A549 (cell line): ENCODE measurements at regions not wholly inside any gene's neighbourhood (a gene's known extent, or its start where the extent isn't known, plus 50 kb on each side); places are given as distances from the start of the nearest gene placed in this dataset.

Experiments
- ATAC-seq, 2 experiments: fragments of 200-7000 bp in 1 of 2; fragments of >200 bp in 1 of 2; cut with Nextera tagmentation in 1 of 2; cut with Tn5 transposase in 1 of 2; 3 replicates each; pipeline versions ENCODE4 v1.8.0 to v1.9.1; 2018 to 2020; ENCODE audit warnings: mild to moderate bottlenecking in 1 of 2, moderate library complexity in 1 of 2
- CTCF ChIA-PET: fragments of 300-600 bp; sonication (Branson Sonifier 250); formaldehyde crosslinking; extraction: SDS; loops from one replicate; lab custom pipeline; 2021; ENCODE audit warnings: antibody characterized with exemption, inconsistent platforms; lab: Yijun Ruan, JAX
- POLR2A ChIA-PET: fragments of 350-600 bp; formaldehyde crosslinking; extraction: SDS; loops from one replicate; lab custom pipeline; 2021; ENCODE audit warnings: antibody characterized with exemption, inconsistent platforms; lab: Yijun Ruan, JAX
- DNase-seq, 2 experiments: peaks; one replicate each; pipeline versions ENCODE4 v3.0.0 to v3.0.0-alpha.2; 2011 to 2016; ENCODE audit warnings: low read depth in 1 of 2, low spot score in 1 of 2
- FAIRE-seq: peaks from 2 replicates; lab custom pipeline; 2011; peaks lifted over from hg19 to GRCh38; lab: Jason Lieb, UNC
- H3K27ac ChIP-seq, 2 experiments: fragments of >200 bp; sonication (Bioruptor Twin); formaldehyde crosslinking; 3 replicates each; pipeline ENCODE4 v1.5.1; 2016 to 2017
- H3K4me1 ChIP-seq: fragments of >200 bp; sonication (Bioruptor Twin); formaldehyde crosslinking; 3 replicates; pipeline ENCODE4 v1.6.1; 2016
- H3K4me2 ChIP-seq: fragments of >200 bp; sonication (Bioruptor Twin); formaldehyde crosslinking; 3 replicates; pipeline ENCODE4 v1.6.1; 2016
- H3K4me3 ChIP-seq: fragments of >200 bp; sonication (Bioruptor Twin); formaldehyde crosslinking; 3 replicates; pipeline ENCODE4 v1.5.1; 2016
- H3K9me3 ChIP-seq: fragments of >200 bp; sonication (Bioruptor Twin); formaldehyde crosslinking; 3 replicates; pipeline ENCODE4 v1.6.1; 2016
- ATOH8 ChIP-seq: fragments of 250-450 bp; sonication (Bioruptor Pico); IDR thresholded peaks from 2 replicates; pipeline ENCODE4 v1.5.0; 2020; ENCODE audit warnings: low read depth, mild to moderate bottlenecking, moderate library complexity
- BHLHE40 ChIP-seq: IDR thresholded peaks from 2 replicates; pipeline ENCODE4 v1.6.1; 2012; ENCODE audit warnings: low read depth, low read length, inconsistent platforms
- FOSB ChIP-seq: fragments of 250-450 bp; sonication (Bioruptor Pico); IDR thresholded peaks from 2 replicates; pipeline ENCODE4 v1.5.0; 2020; ENCODE audit warnings: mild to moderate bottlenecking, moderate library complexity
- JUN ChIP-seq, 2 experiments: fragments of >200 bp; sonication (Bioruptor Twin); formaldehyde crosslinking; IDR thresholded peaks; 2 replicates in 1 of 2; 3 replicates in 1 of 2; pipeline ENCODE4 v1.6.1; 2016 to 2017
- MYC ChIP-seq: IDR thresholded peaks from 2 replicates; pipeline ENCODE4 v1.6.1; 2012; ENCODE audit warnings: mild to moderate bottlenecking, inconsistent platforms, low read length, improper control_type of control experiment, borderline replicate concordance
- NFE2L2 ChIP-seq: fragments of 150-350 bp; conservative IDR thresholded peaks from 2 replicates; pipeline ENCODE4 v1.6.1; 2014; ENCODE audit warnings: low read length
- PBX3 ChIP-seq: IDR thresholded peaks from 2 replicates; pipeline ENCODE4 v1.6.1; 2012
- PHF8 ChIP-seq: fragments of 200-600 bp; sonication (generic); IDR thresholded peaks from 2 replicates; pipeline ENCODE4 v1.6.1; 2016; ENCODE audit warnings: low read depth, mild to moderate bottlenecking, antibody characterized with exemption, moderate library complexity, borderline replicate concordance
- POLR2A ChIP-seq: IDR thresholded peaks from 2 replicates; pipeline ENCODE4 v1.6.1; 2012; ENCODE audit warnings: mild to moderate bottlenecking, low read length
- POLR2AphosphoS2 ChIP-seq: conservative IDR thresholded peaks from 2 replicates; pipeline ENCODE4 v1.6.1; 2012; ENCODE audit warnings: low read length, improper control_type of control experiment, inconsistent platforms
- RARB ChIP-seq: fragments of 250-450 bp; sonication (Bioruptor Pico); IDR thresholded peaks from 2 replicates; pipeline ENCODE4 v1.8.0; 2021; ENCODE audit warnings: mild to moderate bottlenecking, moderate library complexity
- REST ChIP-seq: fragments of 200-600 bp; sonication (generic); IDR thresholded peaks from 2 replicates; pipeline ENCODE4 v1.6.1; 2016; ENCODE audit warnings: antibody characterized with exemption, mild to moderate bottlenecking, moderate library complexity
- RFX5 ChIP-seq: fragments of 450-650 bp; IDR thresholded peaks from 2 replicates; pipeline ENCODE4 v1.7.1; 2014; ENCODE audit warnings: antibody characterized with exemption, mild to moderate bottlenecking, moderate library complexity
- SREBF2 ChIP-seq: fragments of 450-650 bp; IDR thresholded peaks from 2 replicates; pipeline ENCODE4 v1.6.1; 2014; ENCODE audit warnings: mild to moderate bottlenecking, moderate library complexity
- TP53 ChIP-seq: fragments of 250-450 bp; sonication (Bioruptor Pico); IDR thresholded peaks from 2 replicates; pipeline ENCODE4 v1.5.0; 2021; ENCODE audit warnings: mild to moderate bottlenecking, moderate library complexity
- ZC3H11A ChIP-seq: fragments of 450-650 bp; IDR thresholded peaks from 2 replicates; pipeline ENCODE4 v1.6.1; 2014; ENCODE audit warnings: antibody characterized with exemption, mild to moderate bottlenecking
- ZFP36 ChIP-seq: fragments of 450-650 bp; IDR thresholded peaks from 2 replicates; pipeline ENCODE4 v1.6.1; 2014; ENCODE audit warnings: borderline replicate concordance; ENCODE audit not compliant: partially characterized antibody
- ZNF302 ChIP-seq: fragments of 250-450 bp; sonication (Bioruptor Pico); IDR thresholded peaks from 2 replicates; pipeline ENCODE4 v1.9.0; 2021; ENCODE audit warnings: inconsistent platforms, mild to moderate bottlenecking, moderate library complexity
- WGBS: methylation state at CpG from one replicate; pipeline ENCODE4 v1.1.6; 2017; ENCODE audit errors: missing lambda C conversion rate; 5-methylcytosine and 5-hydroxymethylcytosine counted together
- TF ChIP-seq, protein P1 (sequence below): fragments of 450-650 bp; IDR thresholded peaks from 2 replicates; pipeline ENCODE4 v1.6.1; 2014; ENCODE audit warnings: antibody characterized with exemption
- TF ChIP-seq, protein P2 (sequence below): IDR thresholded peaks from 2 replicates; pipeline ENCODE4 v1.6.1; 2012

DNA sequence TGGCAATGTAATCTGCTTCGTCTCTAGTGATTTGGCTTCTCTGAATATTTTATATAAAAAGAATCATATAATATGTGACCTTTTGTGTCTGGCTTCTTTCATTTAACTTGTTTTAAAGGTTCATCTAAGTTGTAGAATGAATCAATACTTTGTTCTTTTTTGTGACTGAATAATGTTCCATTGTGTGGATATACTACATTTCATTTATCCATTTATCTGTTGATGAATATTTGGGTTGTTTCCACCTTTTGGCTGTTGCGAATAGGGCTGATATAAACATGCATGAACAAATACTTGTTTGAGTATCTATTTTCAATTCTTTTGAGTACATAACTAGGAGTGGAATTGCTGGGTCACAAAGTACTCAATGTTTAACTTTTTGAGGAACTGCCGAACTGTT lies 63.8 kb upstream of the TNP1 start:
- TF ChIP-seq, protein P1, sequence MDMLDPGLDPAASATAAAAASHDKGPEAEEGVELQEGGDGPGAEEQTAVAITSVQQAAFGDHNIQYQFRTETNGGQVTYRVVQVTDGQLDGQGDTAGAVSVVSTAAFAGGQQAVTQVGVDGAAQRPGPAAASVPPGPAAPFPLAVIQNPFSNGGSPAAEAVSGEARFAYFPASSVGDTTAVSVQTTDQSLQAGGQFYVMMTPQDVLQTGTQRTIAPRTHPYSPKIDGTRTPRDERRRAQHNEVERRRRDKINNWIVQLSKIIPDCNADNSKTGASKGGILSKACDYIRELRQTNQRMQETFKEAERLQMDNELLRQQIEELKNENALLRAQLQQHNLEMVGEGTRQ, result no peak
- no peak for TF ChIP-seq RFX5
- no peak for TF ChIP-seq MYC
- no peak for TF ChIP-seq RARB (CRISPR knock-in tag)
- no peak for TF ChIP-seq NFE2L2
- POLR2A ChIA-PET, result no interaction called here
- WGBS, result 69% methylated on average over 3 of the region's 3 CpGs
- no peak for FAIRE-seq
- ATAC-seq, result no peak
- H3K4me2 ChIP-seq, result no peak overlapping the region
- no peak for DNase-seq
- no peaks in the 10 kb centered on the region for H3K9me3 ChIP-seq
- CTCF ChIA-PET, result no interaction called here
- H3K4me3 ChIP-seq, result no peak overlapping the region
- no peak overlapping the region for H3K27ac ChIP-seq
- H3K4me1 ChIP-seq, result no peaks in the 10 kb centered on the region

DNA sequence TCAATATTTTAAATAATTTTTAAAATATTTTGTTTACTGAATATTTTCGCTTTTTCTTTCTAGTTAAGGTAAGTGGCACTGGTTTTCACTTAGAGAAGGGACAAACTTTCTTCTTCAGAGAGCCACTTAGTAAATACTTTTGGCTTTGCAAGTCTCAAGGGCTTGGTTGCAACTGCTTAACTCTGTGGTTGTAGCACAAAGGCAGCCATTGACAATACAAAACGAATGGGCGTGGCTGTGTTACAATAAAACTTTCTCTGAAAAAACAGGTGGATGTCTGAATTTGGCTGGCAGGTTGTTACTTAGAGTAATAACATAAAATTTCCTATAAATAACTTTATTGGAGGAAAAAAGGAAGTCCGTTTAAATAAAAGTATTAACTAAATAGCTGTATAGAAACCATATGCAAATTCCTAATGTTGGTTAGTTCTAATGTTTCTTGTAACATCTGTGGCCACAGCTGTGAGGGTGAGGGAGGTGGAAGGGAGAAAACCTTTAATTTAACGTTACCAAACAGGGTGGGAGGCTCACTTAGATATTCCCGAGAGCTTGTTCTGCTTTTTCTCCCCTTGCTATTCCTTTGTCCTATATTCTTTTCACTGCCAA lies 62.4 kb upstream of the TNP1 start:
- DNase-seq (no peak), ATAC-seq (no peak), FAIRE-seq (no peak)
- POLR2A ChIA-PET, result no interaction called here
- 38% methylated on average over 6 of the region's 6 CpGs for WGBS
- CTCF ChIA-PET, result no interaction called here
- TF ChIP-seq ZFP36 (no peak), TP53 (CRISPR knock-in tag) (no peak), SREBF2 (no peak), PHF8 (no peak), ATOH8 (CRISPR knock-in tag) (no peak), ZC3H11A (no peak), FOSB (CRISPR knock-in tag) (no peak), ZNF302 (no peak), JUN (IDR thresholded peaks at IDR 0.05) (no peak), REST (no peak), POLR2AphosphoS2 (no peak), PBX3 (no peak), BHLHE40 (no peak), POLR2A (no peak)
- TF ChIP-seq, protein P2, sequence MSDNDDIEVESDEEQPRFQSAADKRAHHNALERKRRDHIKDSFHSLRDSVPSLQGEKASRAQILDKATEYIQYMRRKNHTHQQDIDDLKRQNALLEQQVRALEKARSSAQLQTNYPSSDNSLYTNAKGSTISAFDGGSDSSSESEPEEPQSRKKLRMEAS, result no peak
- Histone ChIP-seq H3K4me3 (no peak overlapping the region), H3K9me3 (no peaks in the 10 kb centered on the region), H3K4me1 (peaks cover 11% of the 10 kb centered on the region; the same call in 2 of the 3 replicates), H3K4me2 (no peak overlapping the region), H3K27ac (no peak overlapping the region)
